Activated naive CD4-positive, alpha-beta T cell treated with anti-CD3 and anti-CD28 coated beads, Interleukin-2, amount 10 ng/mL, durations not matched to agents 7 days and 5 days (primary cell): ENCODE measurements at regions not wholly inside any gene's neighbourhood (a gene's known extent, or its start where the extent isn't known, plus 50 kb on each side); places are given as distances from the start of the nearest gene placed in this dataset.

Experiments used
- CTCF ChIA-PET: fragments of 350-600 bp; sonication (Branson Sonifier 250); formaldehyde crosslinking; loops from one replicate; lab custom pipeline; 2021; ENCODE audit warnings: antibody characterized with exemption; lab: Charles Lee
- DNase-seq: peaks from one replicate; pipeline ENCODE4 v3.0.0-alpha.2; 2020
- H3K27ac Mint-ChIP-seq: one replicate; pipeline ENCODE4 v1.8.0; 2021; ENCODE audit warnings: mild to moderate bottlenecking, moderate library complexity, mixed read lengths
- H3K27me3 Mint-ChIP-seq: one replicate; pipeline ENCODE4 v1.8.0; 2021; ENCODE audit warnings: mild to moderate bottlenecking, mixed read lengths
- H3K36me3 Mint-ChIP-seq: one replicate; pipeline ENCODE4 v1.8.0; 2021; ENCODE audit warnings: mixed read lengths
- H3K4me1 Mint-ChIP-seq: one replicate; pipeline ENCODE4 v1.8.0; 2021; ENCODE audit warnings: mixed read lengths
- H3K4me3 Mint-ChIP-seq: one replicate; pipeline ENCODE4 v1.8.0; 2021; ENCODE audit warnings: mild to moderate bottlenecking, moderate library complexity, mixed read lengths
- H3K9me3 Mint-ChIP-seq: one replicate; pipeline ENCODE4 v1.8.0; 2021; ENCODE audit warnings: mixed read lengths

DNA sequence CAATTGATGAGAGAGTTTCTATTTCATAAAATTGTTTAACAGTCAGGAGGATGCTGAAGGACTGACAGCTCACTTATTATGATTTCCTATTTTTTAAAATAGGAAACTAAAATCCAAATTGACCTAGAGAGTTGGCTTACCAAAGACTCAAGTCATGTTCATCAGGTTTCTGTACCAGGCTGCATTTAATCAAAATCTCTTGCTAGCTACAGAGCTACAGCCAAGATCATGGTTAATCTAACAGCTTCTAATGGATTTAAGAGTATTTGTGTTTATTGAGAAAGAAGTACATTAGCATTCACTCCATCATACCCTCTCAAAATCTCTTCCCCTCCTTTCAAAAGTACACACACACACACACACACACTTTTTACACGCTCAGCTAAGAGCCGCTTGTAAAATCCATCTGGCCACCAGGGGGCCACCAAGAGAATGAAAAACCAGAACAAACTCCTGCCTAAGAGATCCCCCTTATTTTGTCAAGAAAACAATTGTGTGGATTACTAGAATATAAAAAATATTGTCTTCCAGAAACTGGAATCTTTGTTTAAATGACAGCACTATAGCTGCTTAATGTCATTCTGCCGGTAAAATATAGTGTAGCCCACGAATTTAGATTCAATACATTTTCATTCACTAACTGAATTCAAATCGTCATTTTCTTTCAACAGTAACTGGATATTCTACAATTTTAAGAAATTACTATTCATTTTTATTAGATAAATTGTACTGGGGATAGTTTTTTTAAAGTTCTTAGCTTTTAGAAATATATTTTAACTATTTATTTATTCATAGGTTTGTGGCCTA, 334.0 kb downstream of the BTG1 start:
- H3K9me3 Mint-ChIP-seq = peaks cover 18% of the 10 kb centered on the region
- peaks cover 7% of the 10 kb centered on the region for H3K36me3 Mint-ChIP-seq
- peak; percentile 76 for DNase-seq
- no peaks in the 10 kb centered on the region for H3K27me3 Mint-ChIP-seq
- no peak overlapping the region for H3K4me3 Mint-ChIP-seq
- CTCF ChIA-PET = interaction anchor here (0.6 to 4.3 kb wide), 36 partner anchors 8 to 777 kb away, joined by 3 to 30 read pairs (median 4); no protein-coding TSS in a partner anchor
- H3K4me1 Mint-ChIP-seq = peaks cover 10% of the 10 kb centered on the region
- no peak overlapping the region for H3K27ac Mint-ChIP-seq

DNA sequence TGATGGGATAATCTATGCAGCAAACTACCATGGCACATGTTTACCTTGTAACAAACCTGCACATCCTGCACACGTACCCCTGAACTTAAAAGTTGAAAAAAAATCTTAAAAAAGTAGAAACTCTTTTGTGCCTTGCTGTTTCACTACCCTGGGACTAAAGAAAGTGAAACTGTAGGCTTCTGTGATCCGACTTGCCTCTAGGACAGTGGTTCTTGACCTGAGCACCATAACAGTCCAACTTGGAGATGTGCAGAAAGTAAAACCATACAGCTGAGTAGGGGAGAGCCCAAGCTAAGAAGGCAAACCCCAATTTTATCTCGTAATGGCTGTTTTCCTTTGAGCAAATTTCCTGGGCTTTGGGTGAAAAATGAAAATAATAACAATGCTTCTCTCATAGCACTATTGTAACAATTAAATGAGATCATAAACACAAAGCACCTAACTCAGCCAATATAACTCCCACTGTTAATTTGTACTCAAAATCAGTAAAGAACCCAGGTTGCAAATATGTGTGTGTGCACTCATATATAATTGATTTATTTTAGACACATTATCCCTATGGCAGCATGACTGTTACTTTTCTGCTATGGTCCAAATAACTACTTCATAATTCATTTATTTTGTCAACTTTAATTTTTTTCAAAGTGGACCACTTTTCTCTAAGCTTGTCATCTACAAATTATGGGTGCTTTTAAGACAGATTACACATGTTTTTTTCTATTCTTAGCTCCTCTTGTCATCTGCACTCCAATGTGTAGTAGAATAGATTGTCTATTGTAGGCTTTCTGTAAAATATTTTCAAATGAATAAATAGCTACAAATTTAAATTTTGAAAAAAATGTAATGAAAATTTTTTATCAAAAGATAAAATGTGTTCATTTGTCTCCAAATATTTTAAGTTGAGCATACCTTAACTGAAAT, 334.9 kb downstream of the BTG1 start:
- Mint-ChIP-seq H3K9me3 (peaks cover 25% of the 10 kb centered on the region), H3K27me3 (no peaks in the 10 kb centered on the region), H3K27ac (no peak overlapping the region), H3K36me3 (peaks cover 10% of the 10 kb centered on the region), H3K4me3 (no peak overlapping the region), H3K4me1 (peaks cover 10% of the 10 kb centered on the region)
- DNase-seq = no peak
- CTCF ChIA-PET = interaction anchor here (0.7 to 4.3 kb wide), 31 partner anchors 9 to 778 kb away, joined by 3 to 30 read pairs (median 4); no protein-coding TSS in a partner anchor

DNA sequence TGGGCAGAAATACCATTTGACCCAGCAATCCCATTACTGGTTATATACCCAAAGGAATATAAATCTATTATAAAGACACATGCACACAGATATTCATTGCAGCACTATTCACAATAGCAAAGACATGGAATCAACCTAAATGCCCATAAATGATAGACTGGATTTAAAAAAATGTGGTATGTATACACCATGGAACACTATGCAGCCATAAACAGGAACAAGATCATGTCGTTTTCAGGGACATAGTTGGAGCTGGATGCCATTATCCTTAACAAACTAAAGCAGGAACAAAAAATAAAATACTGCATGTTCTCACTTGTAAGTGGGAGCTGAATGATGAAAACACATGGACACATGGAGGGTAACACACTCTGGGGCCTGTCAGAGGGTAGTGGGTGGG, 335.6 kb downstream of the BTG1 start:
- Mint-ChIP-seq H3K4me3 (no peak overlapping the region), H3K27me3 (no peaks in the 10 kb centered on the region), H3K36me3 (peaks cover 10% of the 10 kb centered on the region), H3K9me3 (peaks cover 28% of the 10 kb centered on the region), H3K27ac (no peak overlapping the region), H3K4me1 (peaks cover 10% of the 10 kb centered on the region)
- no peak for DNase-seq
- CTCF ChIA-PET = interaction anchor here (0.7 to 4.3 kb wide), 3 partner anchors 10 to 56 kb away, joined by 3 to 30 read pairs (median 6); no protein-coding TSS in a partner anchor

DNA sequence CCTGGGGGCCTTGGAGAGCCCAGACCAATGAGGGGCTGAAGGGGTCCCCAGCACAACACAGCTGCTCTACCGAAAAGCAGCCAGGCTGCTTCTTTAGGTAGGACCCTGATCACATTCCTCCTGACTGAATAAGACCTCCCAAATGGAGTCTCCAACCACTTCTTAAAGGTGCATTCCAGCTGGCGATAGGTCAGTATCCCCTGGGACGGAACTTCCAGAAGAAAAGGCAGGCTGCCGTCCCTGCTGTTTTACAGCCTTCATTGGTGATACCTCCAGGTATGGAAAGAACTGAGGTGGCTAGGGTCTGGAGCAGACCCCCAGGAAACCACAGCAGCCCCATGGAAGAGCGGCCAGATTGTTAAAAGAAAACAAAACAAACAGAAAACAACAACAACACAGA, 340.6 kb downstream of the BTG1 start:
- H3K27me3 Mint-ChIP-seq = no peaks in the 10 kb centered on the region
- H3K36me3 Mint-ChIP-seq = peaks cover 10% of the 10 kb centered on the region
- H3K4me1 Mint-ChIP-seq = no peaks in the 10 kb centered on the region
- H3K4me3 Mint-ChIP-seq = no peak overlapping the region
- peaks cover 25% of the 10 kb centered on the region for H3K9me3 Mint-ChIP-seq
- CTCF ChIA-PET = interaction anchor here (1.0 kb wide), 1 partner anchor 9 kb away, joined by 3 read pairs; no protein-coding TSS in a partner anchor
- no peak overlapping the region for H3K27ac Mint-ChIP-seq
- DNase-seq = no peak

DNA sequence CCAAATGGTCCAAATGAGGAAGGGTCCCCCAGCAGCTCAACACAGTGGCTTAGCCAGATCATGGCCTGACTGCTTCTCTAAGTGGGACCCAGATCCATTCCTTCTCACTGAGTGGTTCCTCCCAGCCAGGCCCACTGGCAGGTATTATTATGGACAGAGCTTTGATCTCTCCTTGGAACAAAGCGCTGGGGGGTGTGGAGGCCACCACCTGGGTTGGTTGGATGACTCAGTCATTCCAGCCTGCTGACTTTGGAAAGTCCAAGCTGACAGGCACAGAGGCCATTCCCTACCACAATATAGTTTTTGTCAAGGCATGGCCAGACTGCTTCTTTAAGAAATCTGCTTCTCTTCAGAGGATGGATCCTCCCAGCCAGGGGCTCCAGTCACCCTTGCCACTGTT, 341.1 kb downstream of the BTG1 start:
- no peak overlapping the region for H3K27ac Mint-ChIP-seq
- DNase-seq = no peak
- peaks cover 10% of the 10 kb centered on the region for H3K36me3 Mint-ChIP-seq
- H3K4me3 Mint-ChIP-seq = no peak overlapping the region
- H3K4me1 Mint-ChIP-seq = no peaks in the 10 kb centered on the region
- no peaks in the 10 kb centered on the region for H3K27me3 Mint-ChIP-seq
- CTCF ChIA-PET = interaction anchor here (1.0 kb wide), 1 partner anchor 10 kb away, joined by 3 read pairs; no protein-coding TSS in a partner anchor
- peaks cover 24% of the 10 kb centered on the region for H3K9me3 Mint-ChIP-seq

DNA sequence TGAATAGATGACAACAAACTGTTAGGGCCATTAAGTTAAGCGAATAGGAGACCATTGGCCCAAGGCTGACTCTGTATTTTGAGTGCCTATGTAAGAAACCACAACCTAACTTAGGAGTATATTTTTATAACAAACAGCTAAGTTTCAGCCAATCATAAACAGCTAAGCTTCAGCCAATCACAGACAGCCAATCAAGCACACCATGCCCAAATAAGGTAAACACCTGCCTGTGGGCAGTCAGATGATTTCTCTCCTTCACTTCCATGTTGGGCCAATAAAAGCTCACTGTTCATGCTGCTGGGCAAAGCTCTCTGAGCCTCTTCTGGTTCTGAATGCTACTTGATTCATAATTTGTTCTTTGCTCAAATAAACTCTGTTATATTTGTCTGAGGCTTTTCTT, 344.6 kb downstream of the BTG1 start:
- Mint-ChIP-seq H3K27me3 (no peaks in the 10 kb centered on the region), H3K4me1 (no peaks in the 10 kb centered on the region), H3K36me3 (no peaks in the 10 kb centered on the region), H3K9me3 (peaks cover 10% of the 10 kb centered on the region), H3K27ac (no peak overlapping the region), H3K4me3 (no peak overlapping the region)
- DNase-seq = no peak
- CTCF ChIA-PET = interaction anchor here (1.5 kb wide), 1 partner anchor 10 kb away, joined by 6 read pairs; no protein-coding TSS in a partner anchor

DNA sequence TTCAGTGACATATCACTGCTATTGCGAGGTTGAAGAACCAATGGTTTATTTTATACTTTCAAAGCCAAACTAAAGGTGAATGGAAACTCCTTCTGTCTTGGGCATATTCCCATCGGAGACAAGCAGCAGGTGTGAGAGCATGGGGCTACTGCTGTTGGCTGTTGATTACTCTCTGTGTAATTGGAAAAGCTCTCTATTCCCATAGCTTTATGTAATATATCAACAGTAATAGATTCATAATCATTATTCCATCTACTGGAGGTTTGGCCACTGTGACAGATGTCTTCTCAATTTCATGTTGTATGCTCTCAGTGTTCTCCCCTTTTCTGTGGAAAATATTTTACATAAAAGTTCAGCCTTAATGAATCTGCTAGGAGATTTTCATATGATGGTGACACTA, 352.0 kb downstream of the BTG1 start:
- DNase-seq = no peak
- Mint-ChIP-seq H3K36me3 (no peaks in the 10 kb centered on the region), H3K27me3 (no peaks in the 10 kb centered on the region), H3K4me3 (no peak overlapping the region), H3K4me1 (no peaks in the 10 kb centered on the region), H3K9me3 (peaks cover 2% of the 10 kb centered on the region), H3K27ac (no peak overlapping the region)
- CTCF ChIA-PET = no interaction called here

DNA sequence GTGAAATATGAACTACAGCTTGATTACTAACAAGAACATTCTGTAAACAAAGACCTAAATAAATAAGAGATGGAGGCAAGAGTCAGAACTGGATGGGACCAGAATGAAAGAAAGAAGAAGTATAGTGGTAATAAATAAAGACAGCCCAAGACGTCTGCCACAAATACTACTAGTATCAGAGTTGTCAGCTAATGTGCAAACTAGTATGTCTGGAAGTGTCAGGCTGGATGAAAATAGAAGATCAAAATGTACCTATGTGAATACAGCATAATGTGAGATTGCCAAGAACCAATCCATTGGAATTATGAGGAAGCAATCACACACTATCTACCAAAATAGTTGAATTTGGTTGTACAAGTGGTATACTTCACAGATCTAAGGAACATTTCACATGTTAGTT, 353.0 kb downstream of the BTG1 start:
- no peak overlapping the region for H3K4me3 Mint-ChIP-seq
- no peak overlapping the region for H3K27ac Mint-ChIP-seq
- H3K9me3 Mint-ChIP-seq = peaks cover 2% of the 10 kb centered on the region
- DNase-seq = no peak
- no peaks in the 10 kb centered on the region for H3K36me3 Mint-ChIP-seq
- CTCF ChIA-PET = no interaction called here
- peaks cover under 1% of the 10 kb centered on the region for H3K4me1 Mint-ChIP-seq
- no peaks in the 10 kb centered on the region for H3K27me3 Mint-ChIP-seq

DNA sequence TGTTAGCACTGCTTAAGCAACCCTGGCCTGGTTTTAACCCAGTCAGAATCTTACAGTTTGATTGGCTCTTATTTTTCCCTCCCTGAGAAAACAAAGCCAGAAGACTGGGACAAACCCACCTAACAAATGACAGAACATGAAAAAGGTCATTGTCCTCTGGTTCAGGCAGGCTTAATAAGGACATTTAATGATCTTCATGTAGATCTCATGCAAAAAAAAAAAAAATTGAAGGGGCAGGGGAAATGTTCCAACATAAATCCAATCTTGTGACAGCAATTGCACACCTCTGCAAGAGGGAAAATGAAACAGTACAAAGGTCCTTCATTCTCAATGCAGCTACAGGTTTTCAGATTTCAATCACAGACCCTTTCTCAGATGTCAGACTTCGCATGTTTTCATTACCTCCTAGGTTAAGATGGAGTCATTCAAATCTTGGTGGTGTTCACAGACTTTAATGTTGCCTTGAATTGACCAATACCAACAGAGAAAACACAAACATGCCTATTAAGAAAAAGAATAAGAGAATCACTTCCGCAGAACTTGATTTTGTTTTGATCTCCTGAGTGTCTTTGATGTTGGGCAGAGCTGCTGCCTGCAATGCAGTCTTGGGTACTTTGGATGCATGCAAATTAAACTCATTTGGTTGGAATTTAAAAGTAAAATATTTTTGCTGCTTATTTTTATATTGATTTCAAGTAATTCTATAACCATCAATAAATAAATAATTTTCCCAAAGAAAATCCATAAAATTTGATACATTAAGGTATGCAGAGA, 359.0 kb downstream of the BTG1 start:
- Mint-ChIP-seq H3K4me1 (peaks cover 17% of the 10 kb centered on the region), H3K27ac (peak overlapping the region; percentile 55), H3K27me3 (no peaks in the 10 kb centered on the region), H3K36me3 (no peaks in the 10 kb centered on the region), H3K9me3 (peaks cover 2% of the 10 kb centered on the region), H3K4me3 (no peak overlapping the region)
- no peak for DNase-seq
- CTCF ChIA-PET = no interaction called here

DNA sequence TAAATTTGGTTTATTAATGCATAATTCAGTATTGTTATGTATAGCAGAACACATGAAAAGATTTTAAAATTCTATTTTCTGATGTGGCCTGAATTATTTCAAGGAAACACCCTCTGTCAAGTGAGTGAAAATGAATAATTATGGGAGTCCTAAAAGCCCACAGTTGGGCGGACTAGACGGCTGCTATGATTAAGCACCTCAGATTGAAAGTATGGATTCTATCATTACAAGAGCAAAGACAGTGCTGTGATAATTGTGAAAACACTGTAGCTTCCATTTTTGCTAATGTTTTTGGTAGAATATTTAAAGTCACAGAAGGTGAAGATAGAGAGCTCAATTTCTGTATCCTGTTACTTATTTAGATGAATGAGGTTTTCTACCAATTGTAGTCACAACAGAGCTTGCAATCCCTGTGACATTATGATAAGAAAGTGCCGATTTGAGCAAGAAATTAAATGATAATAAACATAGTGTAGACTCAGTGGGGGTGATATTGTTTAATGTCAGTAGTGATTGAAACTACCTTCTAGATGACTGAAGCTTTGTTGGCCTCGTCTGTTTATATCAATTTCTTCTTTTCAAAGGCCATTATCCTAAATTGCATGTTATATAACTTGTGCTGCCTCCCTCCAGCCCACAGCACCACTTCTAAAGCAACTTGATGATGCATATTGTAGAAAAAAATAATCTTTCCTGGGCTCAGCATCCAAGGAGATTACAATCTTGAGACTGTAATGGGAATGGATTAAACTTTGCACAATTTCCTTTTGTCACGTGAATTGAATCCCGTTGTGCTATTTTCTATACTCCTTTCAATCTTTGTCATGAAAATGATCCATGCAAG, 359.8 kb downstream of the BTG1 start:
- Mint-ChIP-seq H3K27me3 (no peaks in the 10 kb centered on the region), H3K4me3 (no peak overlapping the region), H3K36me3 (no peaks in the 10 kb centered on the region), H3K4me1 (peaks cover 17% of the 10 kb centered on the region), H3K27ac (no peak overlapping the region), H3K9me3 (peaks cover 2% of the 10 kb centered on the region)
- no peak for DNase-seq
- CTCF ChIA-PET = interaction anchor here (0.7 kb wide), 2 partner anchors 387 to 411 kb away, joined by 3 read pairs; no protein-coding TSS in a partner anchor

DNA sequence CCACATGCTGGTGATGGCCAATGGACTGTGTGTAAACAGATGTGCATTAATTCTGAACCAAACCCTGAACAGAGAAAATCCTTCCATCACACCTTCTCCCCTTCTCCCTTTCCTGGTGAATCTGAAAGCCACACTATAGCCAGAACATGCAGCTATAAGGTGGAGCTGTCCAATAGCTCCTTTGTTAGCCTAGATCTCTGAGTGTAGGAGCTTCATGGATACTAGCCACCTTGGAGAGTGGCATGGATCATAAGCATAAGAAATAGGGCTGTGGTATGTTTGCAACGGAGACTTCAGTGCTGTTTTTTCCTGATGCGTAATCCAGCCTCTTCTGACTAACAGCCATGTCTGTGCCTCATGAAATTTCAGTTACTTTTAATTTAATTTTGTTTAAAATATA, 364.5 kb downstream of the BTG1 start:
- no peak overlapping the region for H3K4me3 Mint-ChIP-seq

DNA sequence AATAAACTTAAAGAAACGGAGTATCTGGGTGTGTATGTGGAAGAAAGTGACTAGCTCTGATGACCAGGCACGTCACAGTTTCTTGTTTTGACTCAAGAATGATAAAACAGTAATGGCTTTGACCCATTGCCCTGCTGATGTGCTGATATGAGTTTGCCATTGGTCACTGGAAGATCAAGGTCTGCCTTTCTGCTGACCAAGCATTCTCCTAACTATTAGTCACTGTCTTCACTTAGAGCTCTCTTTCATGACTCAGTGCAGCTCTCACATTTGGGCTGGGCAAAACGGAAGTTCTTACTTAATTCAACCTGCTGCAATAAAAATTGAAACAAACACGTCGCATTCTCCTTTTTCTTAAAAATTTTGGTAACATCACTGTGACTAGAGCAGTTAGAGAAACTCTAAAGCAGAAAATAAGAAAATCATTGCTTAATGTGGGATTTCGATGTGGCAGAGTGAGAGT, 366.7 kb downstream of the BTG1 start:
- H3K36me3 Mint-ChIP-seq = no peaks in the 10 kb centered on the region
- CTCF ChIA-PET = interaction anchor here (1.7 kb wide), 1 partner anchor 33 kb away, joined by 9 read pairs; no protein-coding TSS in a partner anchor
- peaks cover 39% of the 10 kb centered on the region for H3K4me1 Mint-ChIP-seq
- H3K27ac Mint-ChIP-seq = peak overlapping the region; percentile 94
- H3K9me3 Mint-ChIP-seq = no peaks in the 10 kb centered on the region
- H3K4me3 Mint-ChIP-seq = peak overlapping the region; percentile 65
- peak; percentile 50 for DNase-seq
- no peaks in the 10 kb centered on the region for H3K27me3 Mint-ChIP-seq

More for the DNA sequence above, 364.5 kb downstream of the BTG1 start:
- Mint-ChIP-seq H3K4me1 (peaks cover 32% of the 10 kb centered on the region), H3K9me3 (no peaks in the 10 kb centered on the region), H3K27me3 (no peaks in the 10 kb centered on the region), H3K27ac (no peak overlapping the region), H3K36me3 (no peaks in the 10 kb centered on the region)
- DNase-seq = no peak
- CTCF ChIA-PET = no interaction called here
